ENCODE measurements at regions not wholly inside any gene's neighbourhood (a gene's known extent, or its start where the extent isn't known, plus 50 kb on each side); places are given as distances from the start of the nearest gene placed in this dataset.

DNA sequence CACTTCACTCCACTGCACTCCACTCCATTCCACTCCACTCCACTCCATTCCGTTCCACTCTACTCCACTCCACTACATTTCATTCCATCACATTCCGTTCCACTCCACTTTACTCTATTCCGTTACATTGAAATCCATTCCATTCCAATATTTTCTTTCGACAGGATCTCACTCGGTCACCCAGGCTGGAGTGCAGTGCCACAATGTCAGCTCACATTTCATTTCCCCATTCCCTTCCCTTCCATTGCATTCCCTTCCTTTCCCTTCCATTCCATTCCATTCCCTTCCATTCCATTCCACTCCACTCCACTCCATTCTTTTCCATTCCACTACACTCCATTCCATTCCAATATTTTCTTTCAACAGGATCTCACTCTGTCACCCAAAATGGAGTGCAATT, 1407.6 kb upstream of the USP9Y start:
- Mint-ChIP-seq H3K9me3 (no peaks in the 10 kb centered on the region), H3K27me3 (no peaks in the 10 kb centered on the region), H3K4me1 (ENCODE audit: low read depth in 2 of 2) (no peaks in the 10 kb centered on the region), H3K36me3 (ENCODE audit: insufficient read depth) (no peaks in the 10 kb centered on the region), H3K27ac (no peak overlapping the region), H3K4me3 (no peak overlapping the region)
- ATAC-seq (replicated peaks) (no peak), DNase-seq (no peak)

DNA sequence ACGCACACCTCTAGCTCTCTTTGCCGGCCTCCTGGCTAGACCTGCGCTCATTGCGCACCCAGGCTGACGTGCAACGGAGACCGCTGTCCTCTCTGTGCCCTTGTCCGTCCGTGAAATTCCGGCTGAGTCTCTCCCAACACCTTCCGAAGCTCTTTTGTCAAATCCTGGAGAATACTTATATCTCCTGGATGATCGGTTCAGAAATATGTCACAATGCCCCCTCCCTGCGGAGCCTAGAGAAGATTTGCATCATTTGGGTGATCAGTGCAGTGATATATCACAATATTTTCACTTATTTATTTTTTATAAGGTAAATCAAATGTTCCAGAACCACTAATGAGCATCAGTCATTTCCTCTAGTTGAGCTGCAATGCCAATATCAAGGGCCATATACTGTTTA, 1366.9 kb upstream of the USP9Y start:
- Mint-ChIP-seq H3K9me3 (peaks cover 0 to 3% of the 10 kb centered on the region in 2 donors), H3K4me3 (no peak overlapping the region), H3K27ac (no peak overlapping the region), H3K36me3 (ENCODE audit: insufficient read depth) (no peaks in the 10 kb centered on the region), H3K4me1 (ENCODE audit: low read depth in 2 of 2) (no peaks in the 10 kb centered on the region), H3K27me3 (no peaks in the 10 kb centered on the region)
- DNase-seq (peak in 1 of 3 experiments; percentile 0), ATAC-seq (replicated peaks) (no peak)

Measured in effector memory CD8-positive, alpha-beta T cell (primary cell).